Glomerular endothelial cell (primary cell): ENCODE measurements at regions not wholly inside any gene's neighbourhood (a gene's known extent, or its start where the extent isn't known, plus 50 kb on each side); places are given as distances from the start of the nearest gene placed in this dataset.
"Not testable (repeated sequence)": the region's sequence is repeated elsewhere in the genome, so short reads cannot be mapped to it uniquely, and the experiment has no call there.

Experiments
- DNase-seq: peaks from one replicate; pipeline ENCODE4 v3.0.0-alpha.2; 2011; ENCODE audit warnings: low read depth, low spot score; ENCODE audit errors: extremely low read depth

DNA sequence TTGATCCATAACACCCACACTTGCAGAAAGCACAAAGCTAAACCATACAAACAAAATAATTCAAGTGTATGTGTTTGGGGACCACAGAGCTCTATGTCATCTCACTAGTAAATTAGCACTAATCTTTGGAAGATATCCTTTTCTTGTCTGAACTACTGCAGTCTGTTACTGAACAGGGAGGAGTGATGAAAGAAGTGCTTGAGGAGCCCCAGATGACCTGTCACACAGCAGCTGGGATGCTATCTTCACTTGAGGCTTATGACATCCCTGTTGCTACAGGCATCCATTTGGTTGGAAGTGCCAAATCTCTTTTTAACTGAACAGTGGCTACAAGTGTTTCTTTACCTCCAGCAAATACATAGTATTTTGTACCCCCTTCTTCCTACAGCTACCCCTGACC, 386.3 kb upstream of the CHAC2 start:
- no peak for DNase-seq

DNA sequence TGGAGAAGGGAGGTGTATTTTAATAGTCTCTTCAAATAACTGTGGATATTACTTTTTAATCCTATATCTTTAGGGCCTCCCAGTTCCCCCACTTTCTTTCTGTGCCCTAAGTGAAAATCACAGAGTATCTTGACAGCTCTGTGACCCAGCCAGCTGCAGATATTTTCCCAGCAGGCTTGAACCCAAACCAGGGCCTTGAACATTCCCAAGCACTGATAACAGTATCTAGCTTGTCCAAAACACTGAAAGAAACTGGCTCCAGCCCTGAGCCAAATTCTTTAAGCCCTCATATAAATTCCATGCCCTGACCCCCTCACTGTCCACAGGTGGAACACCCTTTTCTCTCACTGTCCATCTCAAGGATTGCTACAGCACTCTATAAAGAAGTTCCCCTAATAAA, 388.1 kb upstream of the CHAC2 start:
- no peak for DNase-seq

GRCh38 chr2:53378791-53379190, 388.8 kb upstream of the CHAC2 start:
- DNase-seq: no peak

DNA sequence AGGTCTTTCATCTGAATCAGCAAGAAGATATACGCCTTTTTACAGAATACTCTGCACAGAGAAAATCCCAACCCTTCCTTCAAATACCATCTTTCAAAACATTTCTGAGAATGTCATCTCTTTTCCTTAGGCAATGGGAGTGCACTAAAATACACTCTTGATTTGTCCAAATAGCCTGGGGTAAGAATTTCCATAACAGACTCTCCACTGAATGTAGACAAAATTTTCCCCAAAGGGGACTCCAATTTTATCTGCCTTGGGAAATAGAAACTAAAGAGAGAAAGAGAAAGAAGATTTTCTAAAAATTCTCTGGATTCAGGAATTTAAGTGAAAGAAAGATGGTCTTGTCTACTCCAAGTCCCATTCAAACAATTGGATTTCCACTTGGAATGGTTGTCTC, 394.5 kb upstream of the CHAC2 start:
- DNase-seq: no peak

- DNase-seq: no peak
Measured at GRCh38 chr2:53366543-53366942, 401.1 kb upstream of the CHAC2 start.

DNA sequence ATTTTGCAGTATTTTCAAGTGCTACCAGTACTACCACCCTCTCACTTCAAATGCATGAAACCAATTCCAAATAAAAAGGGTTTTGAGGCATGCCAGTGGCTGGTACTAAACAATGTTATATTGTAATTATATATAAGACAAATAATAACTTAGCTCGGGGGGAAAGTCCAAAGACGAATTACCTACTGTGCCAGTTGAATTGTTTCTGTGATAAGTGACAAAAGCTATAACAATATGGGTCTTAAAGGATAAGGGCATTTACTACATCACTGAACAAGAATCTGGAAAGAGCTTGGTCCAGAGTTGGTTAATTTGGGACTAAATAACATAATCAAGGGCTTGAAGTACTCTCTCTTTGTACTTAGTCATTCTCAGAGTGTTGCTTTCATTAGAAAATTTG, 404.7 kb upstream of the CHAC2 start:
- DNase-seq: no peak

GRCh38 chr2:53356291-53356905, 411.2 kb upstream of the CHAC2 start:
- no peak for DNase-seq

DNA sequence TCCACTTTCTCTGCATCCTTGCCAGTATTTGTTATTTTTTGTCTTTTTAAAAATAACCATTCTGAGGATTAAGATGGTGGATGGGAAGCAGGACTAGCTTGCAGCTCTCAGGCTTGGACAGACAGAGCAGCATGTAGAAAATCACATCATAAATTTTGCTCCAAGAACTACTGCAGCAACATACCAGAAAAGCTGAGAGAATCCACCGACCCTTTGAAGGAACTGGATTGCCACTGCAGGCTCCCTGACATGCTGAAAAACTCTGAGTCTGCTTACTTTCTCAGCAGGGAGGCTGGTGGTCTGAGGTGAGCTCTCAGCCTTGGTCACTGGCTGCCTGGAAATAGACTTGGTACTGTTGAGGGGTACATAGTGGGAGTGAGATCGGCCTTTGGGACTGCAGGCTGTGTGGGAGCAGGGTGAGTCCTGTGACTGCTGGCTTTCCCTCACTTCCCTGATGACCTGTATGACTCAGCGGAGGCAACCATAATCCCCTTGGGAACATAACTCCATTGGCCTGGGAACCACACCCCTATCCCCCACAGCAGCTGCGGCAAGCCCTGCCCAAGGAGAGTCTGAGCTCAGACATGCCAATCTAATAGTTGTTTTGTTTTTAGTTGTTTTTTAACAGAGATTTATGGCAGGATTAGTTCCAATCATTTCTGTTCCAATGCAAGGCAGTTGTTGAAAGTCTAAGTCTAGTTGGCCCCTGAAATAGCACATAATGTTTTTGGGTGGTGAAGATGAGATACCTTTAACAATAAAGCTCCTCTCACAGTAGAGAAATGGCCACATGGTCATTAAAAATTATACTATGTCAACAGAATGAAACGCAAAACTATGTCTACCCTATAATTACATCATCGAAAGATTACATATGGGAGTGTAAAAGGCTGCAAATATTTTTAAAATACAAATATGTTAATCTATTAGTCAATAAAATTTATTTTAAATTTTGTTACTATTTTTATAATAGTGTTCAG, 414.2 kb upstream of the CHAC2 start:
- DNase-seq: no peak

DNA sequence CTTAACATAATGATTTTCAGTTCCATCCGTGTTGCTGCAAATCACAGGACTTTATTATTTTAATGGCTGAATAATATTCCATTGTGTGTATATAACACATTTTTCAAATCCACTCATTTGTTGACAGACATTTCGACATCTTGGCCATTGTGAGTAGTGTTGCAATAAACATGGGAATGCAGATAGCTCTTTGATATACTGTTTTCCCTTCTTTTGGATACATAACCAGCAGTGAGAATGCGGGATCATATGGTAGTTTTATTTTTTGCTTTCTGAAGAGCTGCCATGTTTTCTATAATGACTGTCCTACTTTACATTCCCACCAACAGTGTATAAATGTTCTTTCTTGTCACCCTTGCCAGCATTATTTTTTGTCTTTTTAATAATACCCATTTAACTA, 420.3 kb upstream of the CHAC2 start:
- DNase-seq: no peak

DNA sequence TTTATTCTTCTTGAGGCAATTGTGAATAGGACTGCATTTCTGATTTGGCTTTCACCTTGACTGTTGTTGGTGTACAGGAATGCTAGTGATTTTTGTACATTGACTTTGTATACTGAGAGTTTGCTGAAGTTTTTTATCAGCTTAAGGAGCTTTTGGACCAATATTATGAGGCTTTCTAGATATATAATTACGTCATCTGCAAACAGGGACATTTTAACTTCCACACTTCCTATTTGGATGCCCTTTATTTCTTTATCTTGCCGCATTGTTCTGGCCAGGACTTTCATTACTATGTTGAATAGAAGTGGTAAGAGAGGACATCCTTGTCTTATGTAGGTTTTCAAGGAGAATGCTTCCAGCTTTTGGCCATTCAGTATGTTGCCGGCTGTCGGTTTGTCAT, 425.4 kb upstream of the CHAC2 start:
- no peak for DNase-seq

DNA sequence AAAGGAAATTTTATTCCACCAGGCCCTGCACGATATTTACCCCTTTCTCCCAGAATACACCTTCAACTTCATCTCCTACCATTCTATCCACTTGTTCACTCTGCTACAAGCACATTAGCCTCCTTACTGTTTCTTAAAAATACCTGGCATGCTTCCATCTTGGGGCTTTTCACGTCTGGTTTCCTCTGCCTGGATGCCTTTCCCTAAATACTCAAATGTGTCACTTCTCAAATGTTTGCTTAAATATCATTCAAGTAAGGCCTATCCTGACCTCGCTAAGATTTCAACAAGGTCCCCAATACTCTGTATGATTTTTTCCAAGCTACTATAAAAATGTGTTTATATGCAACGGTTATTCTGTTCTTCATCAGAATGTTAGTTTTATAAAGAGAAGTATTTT, 433.0 kb upstream of the CHAC2 start:
- no peak for DNase-seq

DNA sequence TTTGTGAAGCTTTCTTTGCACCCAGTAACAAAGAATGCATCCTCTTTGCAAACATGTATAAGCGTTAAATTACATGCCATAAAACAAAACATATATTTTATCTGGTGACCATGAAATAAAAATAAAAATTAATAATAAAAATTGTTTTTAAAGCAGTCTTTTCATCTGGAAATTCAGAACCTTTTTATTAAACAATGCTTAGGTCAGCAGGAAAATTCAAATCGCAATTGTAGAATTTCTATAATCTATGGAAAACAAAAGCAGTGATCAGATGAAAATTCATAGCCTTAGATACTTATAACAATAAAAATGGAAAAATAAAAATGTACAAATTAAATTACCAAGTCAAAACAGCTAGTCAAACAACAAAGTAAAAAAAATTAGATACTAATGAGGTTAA, 435.9 kb upstream of the CHAC2 start:
- no peak for DNase-seq

DNA sequence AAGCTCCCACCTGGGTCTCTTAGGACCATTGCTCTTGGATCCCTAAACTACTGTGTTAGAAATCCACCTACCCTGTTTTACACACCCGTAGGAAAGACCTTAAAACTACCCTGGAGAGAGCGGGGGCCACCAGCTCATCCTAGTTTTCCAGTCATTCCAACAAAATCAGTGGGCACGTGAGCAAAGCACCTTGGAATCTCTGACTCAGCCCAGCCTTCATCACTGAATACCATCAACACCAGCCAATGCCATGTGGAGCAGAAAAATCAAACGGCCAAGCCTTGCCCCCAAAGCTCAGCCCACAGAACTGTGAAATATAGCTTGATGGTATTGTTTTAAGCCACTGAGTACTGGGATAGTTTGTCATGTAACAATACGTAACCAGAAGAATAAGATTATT, 449.7 kb upstream of the CHAC2 start:
- no peak for DNase-seq

DNA sequence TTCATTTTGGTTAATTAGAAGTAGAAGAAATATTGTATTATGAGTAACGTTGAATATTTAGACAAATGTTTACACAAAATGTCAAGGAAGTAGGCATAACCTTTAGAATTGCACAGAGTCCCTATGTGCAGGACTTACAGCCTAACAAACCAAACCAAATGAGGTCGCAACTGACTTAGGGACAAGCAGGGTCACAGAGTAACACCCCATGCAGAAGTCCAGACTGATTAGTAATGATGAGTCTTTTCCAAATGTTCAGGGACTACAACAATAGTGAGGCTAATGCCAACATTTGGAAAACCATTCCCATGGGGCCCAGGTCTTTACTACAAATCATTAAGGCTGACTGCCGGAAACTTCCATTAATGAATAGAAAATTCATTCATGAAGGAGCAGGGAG, 452.5 kb upstream of the CHAC2 start:
- DNase-seq: no peak

GRCh38 chr2:53314718-53315117, 452.9 kb upstream of the CHAC2 start:
- DNase-seq: no peak

- not testable (repeated sequence) for DNase-seq
Measured at GRCh38 chr2:53313644-53314043, 454.0 kb upstream of the CHAC2 start.

DNA sequence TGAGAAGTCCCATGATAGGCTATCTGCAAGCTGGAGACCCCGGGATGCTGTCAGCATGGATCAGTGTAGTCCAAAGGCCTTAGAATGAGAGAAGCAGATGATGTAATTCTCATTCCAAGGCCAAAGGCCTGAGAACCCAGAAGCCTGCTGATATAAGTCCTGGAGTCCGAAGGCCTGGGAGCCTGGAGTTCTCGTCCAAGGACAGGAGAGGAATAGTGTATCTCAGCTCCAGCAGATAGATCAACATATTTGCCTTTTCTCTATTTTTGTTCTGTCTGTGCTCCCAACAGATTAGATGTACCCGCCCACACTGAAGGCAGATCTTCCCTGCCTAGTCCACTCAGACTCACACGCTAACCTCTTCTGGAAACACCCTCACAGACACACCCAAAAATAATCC, 454.9 kb upstream of the CHAC2 start:
- no peak for DNase-seq

DNA sequence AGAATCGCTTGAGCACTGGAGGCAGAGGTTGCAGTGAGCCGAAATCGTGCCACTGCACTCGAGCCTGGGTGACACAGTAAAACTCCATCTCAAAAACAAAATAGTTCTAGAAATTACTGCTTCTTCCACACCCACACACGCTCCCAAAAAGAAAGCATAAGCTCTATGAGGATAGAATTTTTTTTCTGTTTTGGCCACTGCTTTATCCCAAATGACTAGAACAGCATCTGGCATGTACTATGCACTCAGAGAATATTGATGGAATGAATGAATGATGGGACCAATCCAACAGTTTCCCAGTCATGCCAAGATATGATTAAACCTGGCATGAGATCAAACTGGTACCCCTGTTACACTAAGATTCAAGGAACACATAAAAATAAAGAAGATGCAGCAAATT, 455.4 kb upstream of the CHAC2 start:
- no peak for DNase-seq

GRCh38 chr2:53303012-53303578, 464.5 kb upstream of the CHAC2 start:
- no peak for DNase-seq

DNA sequence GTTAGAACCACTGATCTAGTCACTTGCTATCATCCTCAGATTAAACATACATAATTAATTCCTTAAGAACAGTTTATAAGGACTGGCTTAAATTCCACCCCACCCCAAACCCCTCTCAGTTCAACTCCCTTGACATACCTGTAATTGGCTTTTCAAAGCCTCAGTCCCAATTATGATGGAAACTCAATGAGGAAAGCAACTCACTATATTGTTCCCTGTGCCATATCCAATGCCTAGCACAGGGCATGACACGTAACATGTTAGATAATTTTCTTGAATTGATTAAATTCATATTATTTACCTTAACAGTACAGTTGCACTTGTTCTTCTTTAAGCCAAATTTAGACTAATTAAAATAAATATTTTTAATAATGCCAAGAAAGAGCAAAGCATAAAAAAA, 465.1 kb upstream of the CHAC2 start:
- DNase-seq: no peak

DNA sequence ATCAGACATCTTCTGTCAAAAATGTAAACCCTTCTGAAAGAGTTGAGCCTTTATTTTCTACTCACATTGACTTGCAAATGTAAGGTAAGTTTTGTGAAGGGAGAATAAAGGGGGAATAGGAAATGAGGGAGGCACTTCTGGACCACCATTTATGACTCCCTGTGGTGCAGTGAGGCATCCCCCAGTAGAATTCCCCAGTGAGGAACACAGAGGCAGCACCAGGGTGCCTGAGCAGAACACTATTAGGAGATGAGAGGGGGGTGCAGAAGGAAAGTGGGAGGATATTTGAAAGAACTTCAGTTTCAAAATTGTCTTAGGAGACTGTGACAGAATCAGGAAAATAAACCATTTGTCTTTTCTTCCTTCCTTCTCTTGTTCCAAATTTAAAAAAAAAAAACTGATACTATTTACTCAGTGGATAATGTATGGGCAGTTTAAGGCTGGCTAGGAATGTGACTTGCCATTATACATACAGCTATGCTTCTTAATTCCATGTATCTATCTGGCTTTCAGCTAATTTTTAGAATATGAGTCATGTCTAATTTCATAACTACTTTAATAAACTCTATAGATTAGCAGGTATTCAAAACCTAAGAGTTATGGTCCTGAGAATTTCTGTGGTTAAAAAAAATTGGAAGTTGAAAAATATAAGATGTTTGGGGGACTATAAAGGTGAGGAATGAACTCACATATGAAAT, 478.1 kb upstream of the CHAC2 start:
- no peak for DNase-seq
